Vagina (tissue), 2 donors: ENCODE measurements at regions not wholly inside any gene's neighbourhood (a gene's known extent, or its start where the extent isn't known, plus 50 kb on each side); places are given as distances from the start of the nearest gene placed in this dataset.
"Not testable (repeated sequence)": the region's sequence is repeated elsewhere in the genome, so short reads cannot be mapped to it uniquely, and the experiment has no call there.

ENCODE experiments used
- DNase-seq, 2 donors: peaks; one replicate each; pipeline ENCODE4 v3.0.0-alpha.2; 2017; ENCODE audit errors: extremely low spot score in 2 of 2
- H3K27ac ChIP-seq: fragments of 200-600 bp; sonication (generic); one replicate; pipeline ENCODE4 v1.5.1; 2019
- H3K27me3 ChIP-seq: fragments of 200-600 bp; sonication (generic); one replicate; pipeline ENCODE4 v1.5.1; 2019
- H3K36me3 ChIP-seq, 2 donors: fragments of 200-600 bp; sonication (generic); one replicate each; pipeline ENCODE4 v1.5.1; 2017 to 2019
- H3K4me1 ChIP-seq: fragments of 200-600 bp; sonication (generic); one replicate; pipeline ENCODE4 v1.5.1; 2019
- H3K4me3 ChIP-seq, 2 donors: fragments of 200-600 bp; sonication (generic); 1 replicate in 1 of 2; 2 replicates in 1 of 2; pipeline ENCODE4 v1.5.1; 2016 to 2019
- H3K9me3 ChIP-seq: fragments of 200-600 bp; sonication (generic); one replicate; pipeline ENCODE4 v1.5.1; 2019
- CTCF ChIP-seq, 3 experiments: fragments of 450-650 bp in 2 of 3; fragments of 200-600 bp in 1 of 3; sonication (generic) in 1 of 3; IDR thresholded peaks; one replicate each; pipeline ENCODE4 v1.5.1; 2017 to 2019; ENCODE audit warnings: antibody characterized with exemption in 3 of 3, mild to moderate bottlenecking in 2 of 3, moderate library complexity in 2 of 3
- POLR2A ChIP-seq, 2 donors: fragments of 450-650 bp; IDR thresholded peaks; one replicate each; pipeline ENCODE4 v1.6.1; 2017; ENCODE audit warnings: antibody characterized with exemption in 2 of 2, mild to moderate bottlenecking in 2 of 2, moderate library complexity in 2 of 2
- POLR2AphosphoS5 ChIP-seq, 2 donors: sonication (generic); formaldehyde crosslinking; IDR thresholded peaks; one replicate each; pipeline ENCODE4 v1.9.0; 2017; ENCODE audit warnings: antibody characterized with exemption in 2 of 2, mild to moderate bottlenecking in 2 of 2, low read depth in 1 of 2; ENCODE audit not compliant: insufficient read depth in 1 of 2
- intact Hi-C: fragments of 100-400 bp; cut with DNase I; formaldehyde crosslinking; loops from one replicate; pipeline ENCODE4 v1.15.1; 2023

DNA sequence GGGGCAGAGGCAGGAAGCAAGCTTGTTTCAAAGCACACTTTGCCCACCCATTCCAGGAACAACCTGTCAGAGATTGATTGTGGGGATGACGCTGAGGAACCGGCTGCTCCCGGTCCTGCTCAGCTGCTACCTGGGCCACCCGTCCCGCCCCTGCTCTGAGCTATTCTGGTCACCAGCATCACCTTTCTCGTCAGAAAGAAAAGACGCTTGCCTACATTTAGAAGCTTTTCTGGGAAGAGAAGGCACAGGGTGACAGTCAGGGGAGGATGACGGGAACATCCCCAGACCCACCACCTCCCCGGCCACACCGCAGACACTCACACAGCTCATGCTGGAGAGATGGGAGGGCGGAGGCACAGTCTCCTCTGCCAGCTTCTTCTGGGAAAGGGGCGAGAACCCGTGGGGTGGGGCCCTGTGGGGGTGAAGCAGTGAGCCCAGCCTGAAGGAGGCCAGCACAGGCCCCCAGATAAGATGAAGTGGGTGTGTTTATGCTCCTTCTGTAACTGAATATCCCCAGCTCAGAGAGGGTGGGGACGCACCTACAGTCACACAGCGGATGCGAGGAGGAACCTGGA is 81.8 kb downstream of the CPZ start:
- H3K9me3 ChIP-seq: no peaks in the 10 kb centered on the region
- no peak for DNase-seq
- H3K27me3 ChIP-seq: no peaks in the 10 kb centered on the region
- no peaks in the 10 kb centered on the region for H3K4me1 ChIP-seq
- TF ChIP-seq POLR2A (IDR thresholded peaks at IDR 0.05): no peak
- TF ChIP-seq POLR2AphosphoS5 (IDR thresholded peaks at IDR 0.05; ENCODE audit: insufficient read depth in 1 of 2, low read depth in 1 of 2): no peak
- no peak for TF ChIP-seq CTCF (IDR thresholded peaks at IDR 0.05)
- no peak overlapping the region for H3K27ac ChIP-seq
- H3K36me3 ChIP-seq: no peaks in the 10 kb centered on the region
- intact Hi-C loops: no loop called here
- H3K4me3 ChIP-seq: no peak overlapping the region

DNA sequence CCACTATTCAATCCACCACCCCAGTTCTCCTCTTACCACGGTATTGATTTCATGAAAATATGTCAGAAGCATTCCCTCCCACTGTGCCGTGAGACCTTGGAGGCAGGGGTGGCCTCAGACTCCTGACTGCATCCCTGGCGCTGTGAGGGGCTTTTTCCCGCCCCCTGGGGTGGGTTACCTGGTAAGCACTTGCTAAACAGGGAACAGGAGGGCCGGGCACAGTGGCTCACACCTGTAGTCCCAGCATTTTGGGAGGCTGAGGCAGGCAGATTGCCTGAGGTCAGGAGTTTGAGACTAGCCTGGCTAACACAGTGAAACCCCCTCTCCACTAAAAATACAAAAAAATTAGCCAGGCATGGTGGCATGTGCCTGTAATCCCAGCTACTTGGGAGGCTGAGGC is 80.5 kb downstream of the CPZ start:
- H3K36me3 ChIP-seq, H3K4me1 ChIP-seq, DNase-seq, intact Hi-C loops, H3K4me3 ChIP-seq, H3K9me3 ChIP-seq, H3K27ac ChIP-seq, H3K27me3 ChIP-seq: not testable (repeated sequence)

GRCh38 chr4:8672486-8672885 is 79.9 kb downstream of the CPZ start:
- H3K27me3 ChIP-seq: no peaks in the 10 kb centered on the region
- TF ChIP-seq POLR2AphosphoS5 (IDR thresholded peaks at IDR 0.05; ENCODE audit: insufficient read depth in 1 of 2, low read depth in 1 of 2): no peak
- TF ChIP-seq CTCF (IDR thresholded peaks at IDR 0.05): no peak
- TF ChIP-seq POLR2A (IDR thresholded peaks at IDR 0.05): no peak
- intact Hi-C loops: no loop called here

DNA sequence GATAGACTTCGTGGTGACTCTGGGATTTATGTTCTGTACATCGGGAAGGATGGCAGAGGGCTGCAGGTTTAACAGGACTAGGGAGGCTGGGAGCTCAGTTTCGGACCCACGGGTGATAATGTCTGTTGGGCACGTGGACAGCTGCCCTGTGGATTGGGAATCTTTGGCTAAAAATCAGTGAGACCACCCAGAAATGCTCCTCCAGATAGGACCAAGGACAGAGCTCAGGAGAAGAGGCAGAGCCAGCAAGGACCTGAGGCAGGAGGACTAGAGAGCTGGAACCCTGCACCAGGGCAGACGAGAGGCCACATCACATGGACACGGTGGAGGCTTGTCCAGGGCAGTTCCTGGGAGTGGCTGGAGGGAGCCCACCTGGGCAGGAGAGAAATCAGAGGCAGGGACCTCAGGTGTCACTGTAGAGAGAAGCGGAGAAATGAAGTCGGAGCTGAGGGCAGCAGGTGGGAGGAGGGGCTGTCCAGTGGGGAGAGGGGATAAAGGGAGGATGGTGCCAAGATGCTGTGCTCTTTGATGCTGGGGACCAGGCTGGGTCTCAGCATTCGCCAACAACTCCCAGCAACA is 79.2 kb downstream of the CPZ start:
- Histone ChIP-seq H3K27me3 (no peaks in the 10 kb centered on the region), H3K9me3 (no peaks in the 10 kb centered on the region), H3K4me3 (no peak overlapping the region), H3K4me1 (no peaks in the 10 kb centered on the region), H3K36me3 (no peaks in the 10 kb centered on the region), H3K27ac (no peak overlapping the region)
- TF ChIP-seq POLR2A (IDR thresholded peaks at IDR 0.05): no peak
- no peak for TF ChIP-seq POLR2AphosphoS5 (IDR thresholded peaks at IDR 0.05; ENCODE audit: insufficient read depth in 1 of 2, low read depth in 1 of 2)
- no peak for TF ChIP-seq CTCF (IDR thresholded peaks at IDR 0.05)
- DNase-seq: no peak
- intact Hi-C loops: no loop called here

More at GRCh38 chr4:8672486-8672885, 79.9 kb downstream of the CPZ start:
- Histone ChIP-seq H3K27ac (no peak overlapping the region), H3K36me3 (no peaks in the 10 kb centered on the region), H3K4me3 (no peak overlapping the region), H3K9me3 (no peaks in the 10 kb centered on the region), H3K4me1 (no peaks in the 10 kb centered on the region)
- DNase-seq: no peak
